B cell (primary cell): ENCODE measurements at regions not wholly inside any gene's neighbourhood (a gene's known extent, or its start where the extent isn't known, plus 50 kb on each side); places are given as distances from the start of the nearest gene placed in this dataset.

Experiments
- ATAC-seq: fragments of 200-7000 bp; cut with Tn5 transposase; one replicate; pipeline ENCODE4 v1.10.0; 2021; ENCODE audit warnings: low read depth, mild to moderate bottlenecking, moderate number of reproducible peaks, moderate library complexity
- CTCF ChIA-PET: fragments of 350-600 bp; sonication (Branson Sonifier 250); formaldehyde crosslinking; loops from one replicate; lab custom pipeline; 2021; ENCODE audit warnings: antibody characterized with exemption, inconsistent platforms; lab: Charles Lee
- POLR2A ChIA-PET: fragments of 350-600 bp; sonication (Branson Sonifier 250); formaldehyde crosslinking; loops from one replicate; lab custom pipeline; 2021; ENCODE audit warnings: antibody characterized with exemption; lab: Charles Lee
- DNase-seq: peaks from one replicate; pipeline ENCODE4 v3.0.0; 2013
- H2AFZ ChIP-seq: 2 replicates; pipeline ENCODE4 v1.6.1; 2012; ENCODE audit warnings: mild to moderate bottlenecking, low read depth, low read length; ENCODE audit not compliant: insufficient read depth, poor library complexity, severe bottlenecking
- H3K27ac ChIP-seq, 2 donors: 1 replicate in 1 of 2; 2 replicates in 1 of 2; pipeline ENCODE4 v1.5.1; 2012 to 2013; ENCODE audit warnings: low read length in 2 of 2, mild to moderate bottlenecking in 2 of 2, moderate library complexity in 1 of 2
- H3K27me3 ChIP-seq, 4 experiments: fragments of 200-600 bp in 1 of 4; sonication (generic) in 1 of 4; replicated peaks in 1 of 4; 1 replicate in 2 of 4; 2 replicates in 2 of 4; pipeline versions ENCODE4 v1.6.1 to v1.7.0; 2013 to 2016; ENCODE audit warnings: low read length in 3 of 4, mild to moderate bottlenecking in 2 of 4, mixed read lengths in 1 of 4, moderate library complexity in 1 of 4; ENCODE audit not compliant: insufficient read depth in 4 of 4, control insufficient read depth in 3 of 4; ENCODE audit errors: control extremely low read depth in 1 of 4
- H3K36me3 ChIP-seq, 2 experiments: replicated peaks in 1 of 2; 1 replicate in 1 of 2; 2 replicates in 1 of 2; pipeline versions ENCODE4 v1.6.1 to v1.7.1; 2013; ENCODE audit warnings: low read length in 1 of 2; ENCODE audit not compliant: insufficient read depth in 2 of 2, control insufficient read depth in 1 of 2; ENCODE audit errors: control extremely low read depth in 1 of 2, extremely low read depth in 1 of 2
- H3K4me1 ChIP-seq, 2 donors: fragments of 200-600 bp in 1 of 2; sonication (generic) in 1 of 2; 1 replicate in 1 of 2; 2 replicates in 1 of 2; pipeline versions ENCODE4 v1.5.1 to v1.6.1; 2013 to 2017; ENCODE audit warnings: low read length in 2 of 2; ENCODE audit not compliant: control insufficient read depth in 2 of 2, insufficient read depth in 2 of 2
- H3K4me2 ChIP-seq: replicated peaks from 2 replicates; pipeline ENCODE3; 2012; ENCODE audit warnings: mild to moderate bottlenecking, low read depth, low read length; ENCODE audit not compliant: poor library complexity, severe bottlenecking
- H3K4me3 ChIP-seq, 5 experiments: fragments of 200-600 bp in 1 of 5; sonication (generic) in 1 of 5; 1 replicate in 3 of 5; 2 replicates in 2 of 5; pipeline versions ENCODE4 v1.5.1 to v1.7.0; 2011 to 2016; ENCODE audit warnings: low read length in 4 of 5, mild to moderate bottlenecking in 4 of 5, low read depth in 2 of 5, control low read depth in 1 of 5, moderate library complexity in 1 of 5; ENCODE audit not compliant: insufficient read depth in 1 of 5; ENCODE audit errors: control extremely low read depth in 1 of 5, extremely low read depth in 1 of 5
- H3K79me2 ChIP-seq: fragments of 200-600 bp; sonication (generic); one replicate; pipeline ENCODE4 v1.6.0; 2016; ENCODE audit warnings: low read length; ENCODE audit not compliant: control insufficient read depth, insufficient read depth
- H3K9ac ChIP-seq: fragments of 200-600 bp; sonication (generic); 2 replicates; pipeline ENCODE4 v1.6.1; 2017; ENCODE audit warnings: mild to moderate bottlenecking, low read length, moderate library complexity
- H3K9me3 ChIP-seq, 3 donors: one replicate each; pipeline versions ENCODE4 v1.6.1 to v1.7.1; 2013; ENCODE audit warnings: low read length in 2 of 3; ENCODE audit not compliant: control insufficient read depth in 2 of 3, insufficient read depth in 1 of 3; ENCODE audit errors: control extremely low read depth in 1 of 3
- H4K20me1 ChIP-seq: 2 replicates; pipeline ENCODE4 v1.6.0; 2012; ENCODE audit warnings: mild to moderate bottlenecking, low read length; ENCODE audit not compliant: insufficient read depth, control insufficient read depth, poor library complexity, severe bottlenecking
- H3K27ac Mint-ChIP-seq: one replicate; pipeline ENCODE4 v1.8.0; 2021; ENCODE audit warnings: mixed read lengths
- H3K27me3 Mint-ChIP-seq: one replicate; pipeline ENCODE4 v1.8.0; 2021; ENCODE audit warnings: mixed read lengths
- H3K4me1 Mint-ChIP-seq: one replicate; pipeline ENCODE4 v1.8.0; 2021; ENCODE audit warnings: mixed read lengths
- H3K4me3 Mint-ChIP-seq: one replicate; pipeline ENCODE4 v1.8.0; 2021; ENCODE audit warnings: mixed read lengths
- H3K9me3 Mint-ChIP-seq: one replicate; pipeline ENCODE4 v1.8.0; 2022; ENCODE audit warnings: mixed read lengths; ENCODE audit not compliant: insufficient read depth
- EZH2 ChIP-seq: IDR thresholded peaks from 2 replicates; pipeline ENCODE4 v1.6.1; 2012; ENCODE audit warnings: borderline replicate concordance, low read depth, mild to moderate bottlenecking, moderate library complexity, low read length; ENCODE audit not compliant: insufficient read depth, poor library complexity, severe bottlenecking
- WGBS: methylation state at CpG from one replicate; pipeline ENCODE4 v1.1.5; 2013; ENCODE audit warnings: missing lambda C conversion rate; ENCODE audit not compliant: insufficient coverage; 5-methylcytosine and 5-hydroxymethylcytosine counted together
- intact Hi-C: fragments of 100-400 bp; cut with micrococcal nuclease; formaldehyde crosslinking; loops from one replicate; pipeline ENCODE4 v1.10.0; 2022
- TF ChIP-seq, protein P1 (sequence below): fragments of 200-600 bp; IDR thresholded peaks from one replicate; pipeline ENCODE4 v1.8.0; 2022; ENCODE audit warnings: antibody characterized with exemption, mild to moderate bottlenecking

GRCh38 chr1:209519786-209520185 lies 63.7 kb upstream of the CAMK1G start:
- 74% methylated on average over 3 of the region's 4 CpGs for WGBS
- POLR2A ChIA-PET, result no interaction called here
- CTCF ChIA-PET, result no interaction called here

DNA sequence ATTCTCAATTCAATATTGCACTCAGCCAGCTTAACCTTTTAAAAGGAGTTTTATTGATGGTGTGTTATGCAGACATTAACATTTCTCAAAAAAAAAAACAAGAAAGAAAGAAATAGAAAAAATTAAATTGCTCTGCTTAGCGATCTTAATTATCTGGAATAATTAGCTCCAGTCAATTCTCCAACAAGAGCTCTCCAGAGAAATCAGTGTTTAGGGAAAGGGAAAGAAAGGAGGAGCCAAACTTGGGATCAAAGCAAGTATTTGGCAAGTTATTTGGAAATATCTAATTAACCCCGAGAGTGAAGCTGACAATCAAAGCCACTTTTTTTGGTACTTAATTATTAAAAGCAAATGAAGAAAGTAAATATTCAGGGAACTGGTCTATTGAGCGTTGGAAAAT lies 60.7 kb upstream of the CAMK1G start:
- Histone ChIP-seq H2AFZ (no peak overlapping the region), H3K9ac (no peak overlapping the region), H3K27ac (no peak overlapping the region), H4K20me1 (no peaks in the 10 kb centered on the region), H3K79me2 (no peaks in the 10 kb centered on the region), H3K36me3 (no peaks in the 10 kb centered on the region), H3K4me1 (no peaks in the 10 kb centered on the region), H3K4me3 (no peak overlapping the region), H3K9me3 (no peaks in the 10 kb centered on the region), H3K27me3 (no peaks in the 10 kb centered on the region), H3K4me2 (no peak overlapping the region)
- intact Hi-C loops, result no loop called here
- Mint-ChIP-seq H3K9me3 (no peaks in the 10 kb centered on the region), H3K27me3 (peaks cover 19% of the 10 kb centered on the region), H3K4me3 (no peak overlapping the region), H3K27ac (no peak overlapping the region), H3K4me1 (no peaks in the 10 kb centered on the region)
- CTCF ChIA-PET, result no interaction called here
- POLR2A ChIA-PET, result no interaction called here
- WGBS, result no CpG with 5 or more reads among the region's 3 CpGs
- ATAC-seq, result no peak
- TF ChIP-seq EZH2, result no peak
- TF ChIP-seq, protein P1, sequence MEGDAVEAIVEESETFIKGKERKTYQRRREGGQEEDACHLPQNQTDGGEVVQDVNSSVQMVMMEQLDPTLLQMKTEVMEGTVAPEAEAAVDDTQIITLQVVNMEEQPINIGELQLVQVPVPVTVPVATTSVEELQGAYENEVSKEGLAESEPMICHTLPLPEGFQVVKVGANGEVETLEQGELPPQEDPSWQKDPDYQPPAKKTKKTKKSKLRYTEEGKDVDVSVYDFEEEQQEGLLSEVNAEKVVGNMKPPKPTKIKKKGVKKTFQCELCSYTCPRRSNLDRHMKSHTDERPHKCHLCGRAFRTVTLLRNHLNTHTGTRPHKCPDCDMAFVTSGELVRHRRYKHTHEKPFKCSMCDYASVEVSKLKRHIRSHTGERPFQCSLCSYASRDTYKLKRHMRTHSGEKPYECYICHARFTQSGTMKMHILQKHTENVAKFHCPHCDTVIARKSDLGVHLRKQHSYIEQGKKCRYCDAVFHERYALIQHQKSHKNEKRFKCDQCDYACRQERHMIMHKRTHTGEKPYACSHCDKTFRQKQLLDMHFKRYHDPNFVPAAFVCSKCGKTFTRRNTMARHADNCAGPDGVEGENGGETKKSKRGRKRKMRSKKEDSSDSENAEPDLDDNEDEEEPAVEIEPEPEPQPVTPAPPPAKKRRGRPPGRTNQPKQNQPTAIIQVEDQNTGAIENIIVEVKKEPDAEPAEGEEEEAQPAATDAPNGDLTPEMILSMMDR, result no peak
- DNase-seq, result no peak

More at GRCh38 chr1:209519786-209520185, 63.7 kb upstream of the CAMK1G start:
- H3K4me1 Mint-ChIP-seq, result no peaks in the 10 kb centered on the region
- H2AFZ ChIP-seq, result no peak overlapping the region
- no peaks in the 10 kb centered on the region for H3K9me3 ChIP-seq
- no peak overlapping the region for H3K9ac ChIP-seq
- intact Hi-C loops, result no loop called here
- H3K4me3 Mint-ChIP-seq, result no peak overlapping the region
- H3K79me2 ChIP-seq, result no peaks in the 10 kb centered on the region
- TF ChIP-seq, protein P1, result no peak
- no peak for TF ChIP-seq EZH2
- no peaks in the 10 kb centered on the region for H3K9me3 Mint-ChIP-seq
- H3K27me3 Mint-ChIP-seq, result peaks cover 21% of the 10 kb centered on the region
- no peak for ATAC-seq
- no peak overlapping the region for H3K27ac ChIP-seq
- H3K36me3 ChIP-seq, result no peaks in the 10 kb centered on the region
- H3K4me2 ChIP-seq, result no peak overlapping the region
- no peak for DNase-seq
- no peaks in the 10 kb centered on the region for H3K27me3 ChIP-seq
- H3K4me3 ChIP-seq, result no peak overlapping the region
- no peaks in the 10 kb centered on the region for H4K20me1 ChIP-seq
- no peaks in the 10 kb centered on the region for H3K4me1 ChIP-seq
- no peak overlapping the region for H3K27ac Mint-ChIP-seq
